HCT116 (cell line): ENCODE measurements at regions not wholly inside any gene's neighbourhood (a gene's known extent, or its start where the extent isn't known, plus 50 kb on each side); places are given as distances from the start of the nearest gene placed in this dataset.

Source experiments
- ATAC-seq: fragments of 200-7000 bp; cut with Tn5 transposase; 2 replicates; pipeline ENCODE4 v1.9.1; 2020; ENCODE audit warnings: mild to moderate bottlenecking, moderate library complexity
- BruUV-seq: library from RNA; stranded (reverse); fragments of 400-500 nt; replicated peaks from 2 replicates; lab custom pipeline; 2021; lab: Mats Ljungman, UMichigan
- CTCF ChIA-PET: fragments of 300-600 bp; sonication (Branson Sonifier 250); formaldehyde crosslinking; loops from one replicate; lab custom pipeline; 2021; ENCODE audit warnings: antibody characterized with exemption; lab: Charles Lee
- POLR2A ChIA-PET: fragments of 300-600, 350-600 bp; sonication (Branson Sonifier 250); formaldehyde crosslinking; loops from one replicate; lab custom pipeline; 2021; ENCODE audit warnings: antibody characterized with exemption; lab: Charles Lee
- RAD21 ChIA-PET, 2 experiments: fragments of 300-600 bp; sonication (Branson Sonifier 250); formaldehyde crosslinking; loops; one replicate each; lab custom pipeline; 2023; ENCODE audit warnings: low total read pairs in 2 of 2; ENCODE audit not compliant: uncharacterized antibody in 2 of 2, unreplicated experiment in 2 of 2, low non-redundant PET in 1 of 2; lab: Charles Lee
- DNase-seq: peaks from one replicate; pipeline ENCODE4 v3.0.0-alpha.2; 2010; ENCODE audit warnings: low read depth, low spot score
- H2AFZ ChIP-seq: fragments of 200-600 bp; shearing (Covaris generic), sonication (generic); 2 replicates; pipeline ENCODE4 v1.6.1; 2017; ENCODE audit warnings: low read depth, mixed run types, mixed read lengths, antibody characterized with exemption, low read length; ENCODE audit not compliant: poor library complexity, severe bottlenecking
- H3K27ac ChIP-seq: 2 replicates; pipeline ENCODE4 v1.5.1; 2012; ENCODE audit warnings: low read depth, low read length
- H3K27me3 ChIP-seq: fragments of 200-600 bp; sonication (generic); 2 replicates; pipeline ENCODE4 v1.6.1; 2016; ENCODE audit warnings: mixed run types, low read length, mixed read lengths; ENCODE audit not compliant: insufficient read depth
- H3K36me3 ChIP-seq, 2 experiments: fragments of 200-500 bp in 1 of 2; fragments of 200-600 bp in 1 of 2; sonication (Bioruptor generic) in 1 of 2; sonication (generic) in 1 of 2; 2 replicates each; pipeline versions ENCODE4 v1.5.1 to v1.6.1; 2014 to 2016; ENCODE audit warnings: low read length in 2 of 2, inconsistent platforms in 1 of 2, mixed read lengths in 1 of 2, mixed run types in 1 of 2; ENCODE audit not compliant: insufficient read depth in 2 of 2, control insufficient read depth in 1 of 2
- H3K4me1 ChIP-seq, 2 experiments: fragments of 200-600 bp in 1 of 2; sonication (generic) in 1 of 2; 2 replicates each; pipeline versions ENCODE4 v1.5.1 to v1.6.1; 2012 to 2017; ENCODE audit warnings: low read length in 2 of 2, inconsistent platforms in 1 of 2, mild to moderate bottlenecking in 1 of 2, mixed read lengths in 1 of 2, mixed run types in 1 of 2, moderate library complexity in 1 of 2; ENCODE audit not compliant: insufficient read depth in 2 of 2, control insufficient read depth in 1 of 2
- H3K4me2 ChIP-seq: fragments of 200-600 bp; sonication (generic); 2 replicates; pipeline ENCODE4 v1.6.1; 2017; ENCODE audit warnings: mixed run types, low read length, mixed read lengths
- H3K4me3 ChIP-seq, 2 experiments: fragments of 200-600 bp in 1 of 2; sonication (generic) in 1 of 2; replicated peaks in 1 of 2; 2 replicates each; pipeline ENCODE4 v1.5.1; 2011 to 2016; ENCODE audit warnings: low read length in 2 of 2, control low read depth in 1 of 2, low read depth in 1 of 2, mild to moderate bottlenecking in 1 of 2, mixed read lengths in 1 of 2, mixed run types in 1 of 2
- H3K79me2 ChIP-seq: fragments of 200-600 bp; sonication (generic); 2 replicates; pipeline ENCODE4 v1.6.1; 2017; ENCODE audit warnings: mild to moderate bottlenecking, mixed run types, low read length, moderate library complexity, mixed read lengths; ENCODE audit not compliant: insufficient read depth
- H3K9ac ChIP-seq: fragments of 200-600 bp; sonication (generic); 2 replicates; pipeline ENCODE4 v1.6.1; 2016; ENCODE audit warnings: low read length, mixed read lengths
- H3K9me2 ChIP-seq: fragments of 200-600 bp; sonication (generic), shearing (Covaris generic); 2 replicates; pipeline ENCODE4 v1.6.1; 2017; ENCODE audit warnings: mixed run types, mild to moderate bottlenecking, moderate library complexity; ENCODE audit not compliant: insufficient read depth
- H3K9me3 ChIP-seq, 2 experiments: fragments of 200-500 bp in 1 of 2; fragments of 200-600 bp in 1 of 2; sonication (Bioruptor generic) in 1 of 2; sonication (generic) in 1 of 2; 2 replicates each; pipeline ENCODE4 v1.6.1; 2014 to 2017; ENCODE audit warnings: low read length in 2 of 2, mixed read lengths in 2 of 2, inconsistent platforms in 1 of 2, low read depth in 1 of 2, mild to moderate bottlenecking in 1 of 2, mixed run types in 1 of 2, moderate library complexity in 1 of 2; ENCODE audit not compliant: control insufficient read depth in 1 of 2, insufficient read depth in 1 of 2
- H4K20me1 ChIP-seq: fragments of 200-600 bp; sonication (generic), shearing (Covaris generic); 2 replicates; pipeline ENCODE4 v1.6.1; 2017; ENCODE audit warnings: mixed run types, mild to moderate bottlenecking, moderate library complexity; ENCODE audit not compliant: insufficient read depth
- ATF3 ChIP-seq: IDR thresholded peaks from 2 replicates; pipeline ENCODE4 v1.6.1; 2012
- CBX3 ChIP-seq: IDR thresholded peaks from 2 replicates; pipeline ENCODE4 v1.6.1; 2012; ENCODE audit warnings: low read depth
- CEBPB ChIP-seq: IDR thresholded peaks from 2 replicates; pipeline ENCODE4 v1.6.1; 2012; ENCODE audit warnings: low read depth
- CTCF ChIP-seq, 3 experiments: fragments of 200-600 bp in 1 of 3; sonication (generic) in 1 of 3; IDR thresholded peaks in 2 of 3; conservative IDR thresholded peaks in 1 of 3; 2 replicates each; pipeline ENCODE4 v1.5.1; 2012 to 2017; ENCODE audit warnings: low read depth in 2 of 3, low read length in 2 of 3, antibody characterized with exemption in 1 of 3, borderline replicate concordance in 1 of 3, control low read depth in 1 of 3, mild to moderate bottlenecking in 1 of 3, mixed read lengths in 1 of 3, mixed run types in 1 of 3, moderate library complexity in 1 of 3; ENCODE audit not compliant: insufficient read depth in 1 of 3
- EGR1 ChIP-seq: IDR thresholded peaks from 2 replicates; pipeline ENCODE4 v1.6.1; 2012; ENCODE audit warnings: low read depth
- ELF1 ChIP-seq: IDR thresholded peaks from 2 replicates; pipeline ENCODE4 v1.6.1; 2012; ENCODE audit warnings: low read depth, borderline replicate concordance
- EZH2phosphoT487 ChIP-seq: fragments of 200-600 bp; IDR thresholded peaks from 2 replicates; pipeline ENCODE4 v1.6.1; 2018; ENCODE audit warnings: antibody characterized with exemption, borderline replicate concordance
- FOSL1 ChIP-seq: IDR thresholded peaks from 2 replicates; pipeline ENCODE4 v1.6.1; 2012; ENCODE audit warnings: low read depth
- JUND ChIP-seq: IDR thresholded peaks from 2 replicates; pipeline ENCODE4 v1.6.1; 2012
- POLR2AphosphoS5 ChIP-seq: IDR thresholded peaks from 2 replicates; pipeline ENCODE4 v1.6.1; 2011; ENCODE audit warnings: mild to moderate bottlenecking, low read depth, low read length, moderate library complexity
- RAD21 ChIP-seq: IDR thresholded peaks from 2 replicates; pipeline ENCODE4 v1.6.1; 2012; ENCODE audit warnings: low read depth, mild to moderate bottlenecking
- SP1 ChIP-seq: IDR thresholded peaks from 2 replicates; pipeline ENCODE4 v1.6.1; 2012; ENCODE audit warnings: low read depth
- TCF7L2 ChIP-seq: IDR thresholded peaks from 2 replicates; pipeline ENCODE4 v1.7.0; 2011; ENCODE audit warnings: borderline replicate concordance, inconsistent platforms; ENCODE audit not compliant: insufficient read depth, insufficient read length; ENCODE audit errors: extremely low read depth
- YY1 ChIP-seq: IDR thresholded peaks from 2 replicates; pipeline ENCODE4 v1.6.1; 2011; ENCODE audit warnings: low read length, low read depth, moderate library complexity, mild to moderate bottlenecking; ENCODE audit not compliant: insufficient replicate concordance; ENCODE audit errors: extremely low read depth
- ZNF274 ChIP-seq: fragments of 200-500 bp; sonication (Bioruptor generic); IDR thresholded peaks from 2 replicates; pipeline ENCODE4 v1.6.1; 2014; ENCODE audit warnings: mild to moderate bottlenecking, low read depth, low read length, inconsistent platforms
- intact Hi-C: fragments of 100-400 bp; cut with micrococcal nuclease; formaldehyde crosslinking; loops from 2 replicates; pipeline ENCODE4 v1.10.0; 2022
- TF ChIP-seq, protein P1 (sequence below): IDR thresholded peaks from 2 replicates; pipeline ENCODE4 v1.6.1; 2012
- TF ChIP-seq, protein P2 (sequence below): IDR thresholded peaks from 2 replicates; pipeline ENCODE4 v1.6.1; 2011; ENCODE audit warnings: mild to moderate bottlenecking, low read length, moderate library complexity; ENCODE audit not compliant: insufficient replicate concordance; ENCODE audit errors: extremely low read depth
- TF ChIP-seq, protein P3 (sequence below): IDR thresholded peaks from 2 replicates; pipeline ENCODE4 v1.6.1; 2012; ENCODE audit warnings: low read depth

DNA sequence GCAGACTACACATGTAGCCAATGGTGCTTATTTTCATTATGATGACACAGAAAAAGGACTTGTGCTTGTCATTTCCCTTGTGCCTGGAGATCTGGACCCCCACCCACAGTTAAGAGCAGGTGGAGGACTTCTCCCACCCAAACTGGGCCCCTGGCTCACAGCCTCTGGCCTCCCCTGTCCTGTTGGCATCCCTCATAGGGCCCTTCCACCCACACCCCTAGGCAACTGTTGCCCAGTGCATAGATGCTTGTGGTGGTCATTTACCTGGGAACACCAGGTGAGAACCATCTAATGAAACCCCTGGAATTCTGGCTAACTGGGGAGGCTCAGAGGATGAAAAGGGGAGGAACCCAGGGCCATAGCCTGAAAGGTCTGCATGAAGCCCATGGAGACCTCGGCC is 355.9 kb downstream of the BUD13 start:
- Histone ChIP-seq H3K27me3 (peaks cover 44% of the 10 kb centered on the region), H2AFZ (no peak overlapping the region), H3K9me2 (no peaks in the 10 kb centered on the region), H3K79me2 (no peaks in the 10 kb centered on the region), H4K20me1 (no peaks in the 10 kb centered on the region), H3K4me1 (0 out of 4 replicates have a peak, but pooled peaks cover 0 to 3% of the 10 kb centered on the region in 2 experiments), H3K4me2 (no peak overlapping the region), H3K36me3 (no peaks in the 10 kb centered on the region), H3K4me3 (no peak overlapping the region), H3K27ac (no peak overlapping the region), H3K9me3 (no peaks in the 10 kb centered on the region), H3K9ac (no peak overlapping the region)
- ATAC-seq, result no peak
- CTCF ChIA-PET, result no interaction called here
- BruUV-seq, result no TSS peak
- intact Hi-C loops, result no loop called here
- RAD21 ChIA-PET, result no interaction called here
- DNase-seq, result no peak
- POLR2A ChIA-PET, result no interaction called here
- TF ChIP-seq ZNF274 (no peak), ATF3 (no peak), ELF1 (no peak), POLR2AphosphoS5 (no peak), RAD21 (no peak), EZH2phosphoT487 (no peak), JUND (no peak), YY1 (no peak), CEBPB (no peak), EGR1 (no peak), CTCF (IDR thresholded peaks at IDR 0.05 in 2 of 3, conservative IDR thresholded peaks at IDR 0.05 in 1 of 3; ENCODE audit: borderline replicate concordance in 1 of 3, insufficient read depth in 1 of 3, low read depth in 2 of 3, low read length in 2 of 3) (no peak), FOSL1 (no peak), CBX3 (no peak), SP1 (no peak), TCF7L2 (no peak)
- TF ChIP-seq, protein P1, sequence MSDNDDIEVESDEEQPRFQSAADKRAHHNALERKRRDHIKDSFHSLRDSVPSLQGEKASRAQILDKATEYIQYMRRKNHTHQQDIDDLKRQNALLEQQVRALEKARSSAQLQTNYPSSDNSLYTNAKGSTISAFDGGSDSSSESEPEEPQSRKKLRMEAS, result no peak
- TF ChIP-seq, protein P2, sequence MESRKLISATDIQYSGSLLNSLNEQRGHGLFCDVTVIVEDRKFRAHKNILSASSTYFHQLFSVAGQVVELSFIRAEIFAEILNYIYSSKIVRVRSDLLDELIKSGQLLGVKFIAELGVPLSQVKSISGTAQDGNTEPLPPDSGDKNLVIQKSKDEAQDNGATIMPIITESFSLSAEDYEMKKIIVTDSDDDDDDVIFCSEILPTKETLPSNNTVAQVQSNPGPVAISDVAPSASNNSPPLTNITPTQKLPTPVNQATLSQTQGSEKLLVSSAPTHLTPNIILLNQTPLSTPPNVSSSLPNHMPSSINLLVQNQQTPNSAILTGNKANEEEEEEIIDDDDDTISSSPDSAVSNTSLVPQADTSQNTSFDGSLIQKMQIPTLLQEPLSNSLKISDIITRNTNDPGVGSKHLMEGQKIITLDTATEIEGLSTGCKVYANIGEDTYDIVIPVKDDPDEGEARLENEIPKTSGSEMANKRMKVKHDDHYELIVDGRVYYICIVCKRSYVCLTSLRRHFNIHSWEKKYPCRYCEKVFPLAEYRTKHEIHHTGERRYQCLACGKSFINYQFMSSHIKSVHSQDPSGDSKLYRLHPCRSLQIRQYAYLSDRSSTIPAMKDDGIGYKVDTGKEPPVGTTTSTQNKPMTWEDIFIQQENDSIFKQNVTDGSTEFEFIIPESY, result no peak
- TF ChIP-seq, protein P3, sequence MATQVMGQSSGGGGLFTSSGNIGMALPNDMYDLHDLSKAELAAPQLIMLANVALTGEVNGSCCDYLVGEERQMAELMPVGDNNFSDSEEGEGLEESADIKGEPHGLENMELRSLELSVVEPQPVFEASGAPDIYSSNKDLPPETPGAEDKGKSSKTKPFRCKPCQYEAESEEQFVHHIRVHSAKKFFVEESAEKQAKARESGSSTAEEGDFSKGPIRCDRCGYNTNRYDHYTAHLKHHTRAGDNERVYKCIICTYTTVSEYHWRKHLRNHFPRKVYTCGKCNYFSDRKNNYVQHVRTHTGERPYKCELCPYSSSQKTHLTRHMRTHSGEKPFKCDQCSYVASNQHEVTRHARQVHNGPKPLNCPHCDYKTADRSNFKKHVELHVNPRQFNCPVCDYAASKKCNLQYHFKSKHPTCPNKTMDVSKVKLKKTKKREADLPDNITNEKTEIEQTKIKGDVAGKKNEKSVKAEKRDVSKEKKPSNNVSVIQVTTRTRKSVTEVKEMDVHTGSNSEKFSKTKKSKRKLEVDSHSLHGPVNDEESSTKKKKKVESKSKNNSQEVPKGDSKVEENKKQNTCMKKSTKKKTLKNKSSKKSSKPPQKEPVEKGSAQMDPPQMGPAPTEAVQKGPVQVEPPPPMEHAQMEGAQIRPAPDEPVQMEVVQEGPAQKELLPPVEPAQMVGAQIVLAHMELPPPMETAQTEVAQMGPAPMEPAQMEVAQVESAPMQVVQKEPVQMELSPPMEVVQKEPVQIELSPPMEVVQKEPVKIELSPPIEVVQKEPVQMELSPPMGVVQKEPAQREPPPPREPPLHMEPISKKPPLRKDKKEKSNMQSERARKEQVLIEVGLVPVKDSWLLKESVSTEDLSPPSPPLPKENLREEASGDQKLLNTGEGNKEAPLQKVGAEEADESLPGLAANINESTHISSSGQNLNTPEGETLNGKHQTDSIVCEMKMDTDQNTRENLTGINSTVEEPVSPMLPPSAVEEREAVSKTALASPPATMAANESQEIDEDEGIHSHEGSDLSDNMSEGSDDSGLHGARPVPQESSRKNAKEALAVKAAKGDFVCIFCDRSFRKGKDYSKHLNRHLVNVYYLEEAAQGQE, result no peak
